GM04503 (cell line): ENCODE measurements at regions not wholly inside any gene's neighbourhood (a gene's known extent, or its start where the extent isn't known, plus 50 kb on each side); places are given as distances from the start of the nearest gene placed in this dataset.
"Not testable (repeated sequence)": the region's sequence is repeated elsewhere in the genome, so short reads cannot be mapped to it uniquely, and the experiment has no call there.

ENCODE experiments used
- DNase-seq: peaks from one replicate; pipeline ENCODE4 v3.0.0-alpha.2; 2012; ENCODE audit warnings: low read depth

GRCh38 chr4:112708772-112709171, 71.8 kb downstream of the LARP7 start:
- DNase-seq, result no peak

DNA sequence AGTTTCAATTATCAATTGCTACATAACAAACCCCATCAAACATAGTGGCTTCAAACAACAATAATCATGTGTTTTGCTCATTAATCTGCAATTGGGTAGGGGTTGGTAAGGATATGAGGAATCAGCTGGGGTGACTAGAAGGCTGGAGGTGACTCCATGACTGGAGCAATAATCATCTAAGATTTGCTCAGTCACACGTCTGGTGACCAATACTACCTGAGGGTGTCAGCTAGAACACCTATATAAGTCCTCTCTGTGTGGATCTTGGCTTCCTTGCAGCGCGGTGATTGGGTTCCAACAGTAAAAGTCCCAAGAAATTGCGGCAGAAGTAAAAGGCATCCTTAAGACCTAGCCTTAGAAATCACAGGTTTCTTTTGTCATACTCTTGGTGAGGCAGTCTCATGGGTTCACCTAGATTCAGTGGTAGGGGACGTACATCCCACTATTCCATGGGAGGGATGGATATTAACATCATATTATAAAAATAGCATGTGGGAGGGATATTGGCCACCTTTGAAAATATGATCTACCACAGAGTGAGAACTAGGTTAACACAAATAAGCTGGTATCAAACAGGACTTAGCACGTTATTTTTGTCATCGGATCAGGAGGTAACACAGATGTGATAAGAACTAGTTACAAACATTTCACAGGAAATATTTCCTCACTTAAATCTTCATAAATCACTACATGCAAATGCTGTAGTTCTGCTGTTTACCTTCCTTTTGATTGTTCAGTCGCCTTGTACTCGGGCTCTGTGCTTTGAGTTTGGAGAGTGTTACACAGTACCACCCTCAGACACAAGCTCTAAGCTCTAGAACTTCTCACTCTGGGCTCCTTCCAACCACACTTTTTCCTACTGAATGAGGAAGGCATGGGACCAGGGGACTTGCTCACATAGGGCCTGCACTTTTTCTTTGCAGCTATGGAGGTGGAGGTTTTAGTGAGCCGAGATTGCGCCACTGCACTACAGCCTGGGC, 78.3 kb downstream of the LARP7 start:
- DNase-seq, result no peak

- no peak for DNase-seq
Measured at GRCh38 chr4:112717856-112718255, 80.9 kb downstream of the LARP7 start.

- no peak for DNase-seq
Measured at GRCh38 chr4:112721627-112722026, 84.7 kb downstream of the LARP7 start.

- no peak for DNase-seq
Measured at GRCh38 chr4:112726041-112726440, 89.1 kb downstream of the LARP7 start.

- DNase-seq, result not testable (repeated sequence)
Measured at GRCh38 chr4:112727728-112728127, 90.8 kb downstream of the LARP7 start.

DNA sequence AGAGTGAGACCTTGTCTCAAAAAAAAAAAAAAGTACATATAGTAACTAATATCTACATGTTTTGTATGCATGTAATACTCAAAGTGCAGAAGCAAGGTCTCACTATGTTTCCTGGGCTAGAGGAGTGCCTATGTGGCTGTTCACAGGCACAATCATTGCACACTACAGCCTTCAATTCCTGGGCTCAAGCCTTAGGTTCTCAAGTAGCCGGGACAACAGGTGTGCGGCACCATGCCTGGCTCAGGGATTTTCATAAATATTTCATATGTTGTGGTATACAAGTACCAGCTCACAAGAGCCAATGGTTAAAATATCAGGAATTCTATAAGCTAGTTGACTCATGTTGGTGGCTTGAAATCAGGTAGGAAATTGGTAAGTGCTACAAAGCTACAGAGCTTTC, 94.8 kb downstream of the LARP7 start:
- DNase-seq, result no peak

GRCh38 chr4:112732142-112732541, 95.2 kb downstream of the LARP7 start:
- DNase-seq, result no peak

GRCh38 chr4:112735474-112735951, 98.6 kb downstream of the LARP7 start:
- no peak for DNase-seq

DNA sequence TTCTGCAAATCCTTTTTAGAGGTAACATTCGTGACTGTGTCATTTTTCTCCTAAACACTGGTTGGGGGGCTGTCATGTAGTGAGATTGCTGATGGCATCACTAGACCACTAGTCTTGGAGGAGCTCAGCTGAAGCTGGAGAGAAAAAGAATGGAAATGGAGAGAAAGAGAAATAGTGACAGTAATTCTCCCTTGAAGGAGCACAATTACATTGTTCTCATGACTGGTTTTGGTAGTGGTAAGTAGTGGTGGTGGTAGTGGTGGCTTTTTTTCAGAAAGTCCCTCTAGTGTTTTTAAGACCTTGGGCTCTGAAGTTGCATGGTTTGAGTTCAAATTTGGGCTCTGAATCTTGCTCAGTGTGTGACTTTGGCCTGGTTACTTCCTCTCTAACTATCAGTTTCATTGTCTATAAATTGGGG, 99.8 kb downstream of the LARP7 start:
- DNase-seq, result no peak

GRCh38 chr4:112739442-112739841, 102.5 kb downstream of the LARP7 start:
- no peak for DNase-seq

GRCh38 chr4:112747036-112747435, 110.1 kb downstream of the LARP7 start:
- no peak for DNase-seq

- no peak for DNase-seq
Measured at GRCh38 chr4:112748352-112748878, 111.5 kb downstream of the LARP7 start.

DNA sequence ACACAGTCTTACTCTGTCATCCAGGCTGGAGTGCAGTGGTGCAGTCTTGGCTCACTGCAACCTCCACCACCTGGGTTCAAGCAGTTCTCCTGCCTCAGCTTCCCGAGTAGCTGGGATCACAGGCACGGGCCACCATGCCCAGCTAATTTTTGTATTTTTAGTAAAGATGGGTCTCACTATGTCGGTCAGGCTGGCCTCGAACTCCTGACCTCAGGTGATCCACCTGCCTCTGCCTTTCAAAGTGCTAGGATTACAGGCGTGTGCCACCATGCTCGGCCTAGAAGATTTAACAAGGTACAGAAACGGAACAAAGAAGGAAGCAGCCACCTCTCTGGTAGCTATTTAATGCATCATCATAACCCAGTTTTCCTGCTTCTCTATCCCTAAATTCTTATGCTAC, 113.8 kb downstream of the LARP7 start:
- DNase-seq, result not testable (repeated sequence)

DNA sequence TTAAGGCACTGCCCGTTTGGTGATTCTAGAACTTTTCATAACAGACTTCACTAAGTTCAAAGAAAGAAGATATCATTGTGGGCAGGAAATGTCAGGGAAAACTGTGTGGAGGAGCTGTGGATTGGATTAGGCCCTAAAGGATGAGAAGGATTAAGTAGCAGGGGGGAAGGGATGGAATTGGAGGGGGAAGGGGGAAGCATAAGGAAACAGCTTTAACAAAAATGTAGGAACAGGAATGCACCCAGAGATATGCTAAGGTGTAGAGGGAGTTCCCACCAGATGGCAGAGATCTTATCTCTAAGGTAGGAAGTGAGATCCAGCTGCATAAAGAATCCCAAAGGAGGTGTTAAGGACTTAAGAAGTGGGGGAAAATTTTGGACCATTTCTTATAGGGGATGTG, 114.5 kb downstream of the LARP7 start:
- no peak for DNase-seq

DNA sequence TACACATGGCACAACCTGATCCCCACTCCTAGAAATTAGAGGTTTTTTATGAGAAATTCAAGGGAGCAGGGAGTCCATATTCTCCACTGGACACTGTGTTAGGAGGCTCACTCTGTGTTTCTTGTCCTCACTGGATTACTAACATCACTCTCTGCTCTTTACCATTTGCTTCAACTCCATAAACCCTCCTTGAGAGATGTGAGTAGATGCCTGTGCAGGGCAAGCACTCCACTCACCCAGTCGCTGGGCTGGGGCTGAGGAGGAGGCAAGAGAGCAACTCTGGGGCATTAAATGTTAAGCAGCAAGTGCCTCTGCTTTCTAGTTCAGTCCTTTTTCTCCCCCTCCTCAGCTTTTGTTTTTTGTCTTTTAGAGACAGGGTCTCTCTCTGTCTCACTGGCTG, 115.1 kb downstream of the LARP7 start:
- no peak for DNase-seq

DNA sequence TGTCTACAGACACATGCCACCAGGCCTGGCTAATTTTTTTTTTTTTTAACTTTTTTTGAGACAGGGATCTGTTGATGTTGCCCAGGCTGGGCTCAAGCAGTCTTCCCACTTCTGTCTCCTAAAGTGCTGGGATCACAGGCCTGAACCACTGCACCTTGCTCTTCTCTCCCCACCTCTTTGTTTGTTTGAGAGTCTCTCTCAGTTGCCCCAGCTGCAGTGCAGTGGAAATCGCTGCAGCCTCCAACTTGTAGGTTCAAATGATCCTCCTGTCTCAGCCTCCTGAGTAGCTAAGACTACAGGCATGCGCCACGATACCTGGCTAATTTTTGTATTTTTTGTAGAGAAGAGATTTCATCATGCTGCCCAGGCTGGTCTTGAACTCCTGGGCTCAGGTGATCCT, 115.6 kb downstream of the LARP7 start:
- no peak for DNase-seq

GRCh38 chr4:112753333-112753732, 116.4 kb downstream of the LARP7 start:
- DNase-seq, result no peak

GRCh38 chr4:112759313-112759712, 122.4 kb downstream of the LARP7 start:
- DNase-seq, result no peak

DNA sequence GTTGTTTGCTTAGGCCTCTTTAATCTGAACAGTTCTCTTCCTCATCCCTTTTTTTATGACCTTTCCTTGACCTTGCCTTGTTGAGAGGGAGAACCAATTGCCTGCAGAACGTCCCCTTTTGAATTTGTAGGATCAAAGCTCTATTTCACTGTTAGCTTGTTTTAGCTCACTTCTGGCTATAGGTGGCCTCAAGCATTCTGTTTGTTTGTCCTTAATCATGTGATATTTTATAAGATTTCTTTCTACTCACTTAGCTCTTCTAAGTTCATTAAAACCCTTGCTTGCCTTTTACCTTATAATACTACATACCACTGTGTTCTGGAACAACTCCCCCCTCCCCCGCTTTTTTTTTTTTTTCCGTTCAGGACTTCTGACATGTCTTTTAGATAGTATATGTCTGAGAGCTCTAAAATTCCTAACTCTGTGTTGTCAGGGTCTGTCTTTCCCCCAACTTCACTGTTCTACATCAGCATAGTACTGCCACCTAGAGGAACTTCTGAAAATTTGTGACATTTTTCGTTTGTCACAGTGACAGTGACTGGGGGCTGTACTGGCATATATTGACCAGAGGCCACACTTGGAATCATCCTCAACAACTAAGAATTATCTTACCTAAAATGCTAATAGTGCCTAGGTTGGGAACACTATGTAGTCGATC, 128.5 kb downstream of the LARP7 start:
- DNase-seq, result no peak

GRCh38 chr4:112766422-112766821, 129.5 kb downstream of the LARP7 start:
- no peak for DNase-seq

DNA sequence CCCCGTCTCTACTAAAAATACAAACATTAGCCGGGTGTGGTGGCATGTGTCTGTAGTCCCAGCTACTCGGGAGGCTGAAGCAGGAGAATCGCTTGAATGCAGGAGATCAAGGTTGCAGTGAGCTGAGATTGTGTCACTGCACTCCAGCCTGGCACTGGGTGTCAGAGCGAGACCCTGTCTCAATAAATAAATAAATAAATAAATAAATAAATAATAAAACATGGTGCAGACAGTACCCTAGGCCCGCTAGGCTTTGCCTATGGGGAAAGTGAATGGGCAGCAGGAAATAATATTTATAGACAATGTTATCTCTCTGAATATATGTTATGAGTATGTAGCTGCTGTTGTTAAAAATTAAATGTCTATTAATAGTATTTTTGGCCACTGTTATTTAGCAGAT, 130.4 kb downstream of the LARP7 start:
- DNase-seq, result no peak

DNA sequence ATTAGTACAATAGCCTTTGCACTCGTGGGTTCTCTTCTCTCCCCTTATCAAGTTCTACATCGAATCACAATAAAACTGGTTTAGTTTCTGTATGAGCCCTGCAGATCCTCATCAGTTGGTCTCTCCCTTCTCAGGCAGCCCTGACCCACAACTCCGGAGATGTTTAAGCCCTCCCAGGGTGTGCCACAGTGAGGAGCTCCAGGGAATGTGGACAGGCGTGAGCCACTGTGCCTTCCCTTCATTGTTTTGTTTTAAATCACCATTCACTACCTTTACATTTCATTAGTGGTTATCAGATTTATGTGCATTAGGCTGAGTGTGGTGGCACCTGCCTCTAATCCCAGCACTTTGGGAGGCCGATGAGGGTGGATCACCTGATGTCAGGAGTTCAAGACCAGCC, 133.2 kb downstream of the LARP7 start:
- DNase-seq, result no peak
